ENCODE measurements at regions not wholly inside any gene's neighbourhood (a gene's known extent, or its start where the extent isn't known, plus 50 kb on each side); places are given as distances from the start of the nearest gene placed in this dataset.

DNA sequence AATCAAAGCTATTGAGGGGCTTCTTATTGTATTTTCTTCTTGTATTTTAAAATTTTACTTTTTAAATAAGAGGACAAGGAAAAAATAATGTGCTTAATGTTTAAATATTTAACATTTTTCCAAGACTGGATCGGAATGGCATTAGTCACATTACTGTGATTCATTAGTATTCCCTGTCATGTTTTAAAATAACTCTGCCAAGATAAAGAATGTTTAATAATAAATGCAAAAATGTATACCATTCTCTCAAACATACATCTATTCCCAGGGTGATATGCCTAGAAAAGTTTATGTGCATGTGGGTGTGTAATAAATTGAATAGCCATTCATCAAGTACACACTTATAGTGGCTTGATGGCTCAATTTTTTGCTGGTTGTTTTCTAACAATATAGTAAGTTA, 936.1 kb downstream of the PLOD2 start:
- H3K4me1 ChIP-seq (ENCODE audit: control insufficient read depth in 4 of 4, insufficient read depth in 4 of 4, low read length in 3 of 4): no peaks in the 10 kb centered on the region

DNA sequence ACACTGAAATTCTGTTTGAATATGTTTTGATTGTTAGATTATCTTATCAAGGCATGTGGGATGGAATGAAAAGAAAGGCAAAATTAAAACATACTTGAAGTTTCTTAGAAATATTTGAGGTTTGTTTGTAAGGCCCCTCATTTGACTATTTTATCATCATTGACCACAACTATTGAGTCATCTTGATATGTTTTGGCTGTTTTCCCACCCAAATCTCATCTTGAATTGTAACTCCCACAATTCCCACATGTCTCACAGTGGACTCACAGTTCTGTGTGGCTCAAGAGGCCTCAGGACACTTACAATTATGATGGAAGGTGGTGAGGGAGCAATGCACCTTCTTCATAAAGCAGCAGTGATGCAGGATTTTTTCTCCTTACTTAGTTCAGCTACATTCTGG, 917.1 kb downstream of the PLOD2 start:
- Histone ChIP-seq H3K27ac (ENCODE audit: low read depth in 1 of 2, low read length in 2 of 2) (no peak overlapping the region), H3K4me3 (ENCODE audit: low read depth in 1 of 3, low read length in 3 of 3) (no peak overlapping the region), H3K36me3 (ENCODE audit: control insufficient read depth in 4 of 4, insufficient read depth in 3 of 4, low read depth in 1 of 4, low read length in 3 of 4) (no peaks in the 10 kb centered on the region), H3K9ac (ENCODE audit: low read depth in 1 of 2, low read length in 2 of 2) (no peak overlapping the region), H3K27me3 (ENCODE audit: control insufficient read depth in 4 of 4, insufficient read depth in 4 of 4, low read length in 3 of 4) (no peaks in the 10 kb centered on the region), H3K9me3 (ENCODE audit: control insufficient read depth in 4 of 4, low read length in 3 of 4) (no peaks in the 10 kb centered on the region), H3K4me1 (ENCODE audit: control insufficient read depth in 4 of 4, insufficient read depth in 4 of 4, low read length in 3 of 4) (no peaks in the 10 kb centered on the region)
- no peak for DNase-seq (ENCODE audit: low spot score)
- TF ChIP-seq RAD21 (IDR thresholded peaks at IDR 0.05) (no peak), EGR1 (IDR thresholded peaks at IDR 0.05; ENCODE audit: low read depth in 2 of 2) (no peak), HNF4G (IDR thresholded peaks at IDR 0.05) (no peak), TAF1 (conservative IDR thresholded peaks at IDR 0.05) (no peak), NR2F2 (IDR thresholded peaks at IDR 0.05) (no peak), FOXA1 (IDR thresholded peaks at IDR 0.05) (no peak), MAX (IDR thresholded peaks at IDR 0.05) (no peak), FOXA2 (IDR thresholded peaks at IDR 0.05) (no peak), HNF4A (conservative IDR thresholded peaks at IDR 0.05) (no peak), JUND (IDR thresholded peaks at IDR 0.05) (no peak)
- TF ChIP-seq, protein P1, sequence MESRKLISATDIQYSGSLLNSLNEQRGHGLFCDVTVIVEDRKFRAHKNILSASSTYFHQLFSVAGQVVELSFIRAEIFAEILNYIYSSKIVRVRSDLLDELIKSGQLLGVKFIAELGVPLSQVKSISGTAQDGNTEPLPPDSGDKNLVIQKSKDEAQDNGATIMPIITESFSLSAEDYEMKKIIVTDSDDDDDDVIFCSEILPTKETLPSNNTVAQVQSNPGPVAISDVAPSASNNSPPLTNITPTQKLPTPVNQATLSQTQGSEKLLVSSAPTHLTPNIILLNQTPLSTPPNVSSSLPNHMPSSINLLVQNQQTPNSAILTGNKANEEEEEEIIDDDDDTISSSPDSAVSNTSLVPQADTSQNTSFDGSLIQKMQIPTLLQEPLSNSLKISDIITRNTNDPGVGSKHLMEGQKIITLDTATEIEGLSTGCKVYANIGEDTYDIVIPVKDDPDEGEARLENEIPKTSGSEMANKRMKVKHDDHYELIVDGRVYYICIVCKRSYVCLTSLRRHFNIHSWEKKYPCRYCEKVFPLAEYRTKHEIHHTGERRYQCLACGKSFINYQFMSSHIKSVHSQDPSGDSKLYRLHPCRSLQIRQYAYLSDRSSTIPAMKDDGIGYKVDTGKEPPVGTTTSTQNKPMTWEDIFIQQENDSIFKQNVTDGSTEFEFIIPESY (IDR thresholded peaks at IDR 0.05): no peak

More for the DNA sequence above, 936.1 kb downstream of the PLOD2 start:
- Histone ChIP-seq H3K9ac (ENCODE audit: low read depth in 1 of 2, low read length in 2 of 2) (no peak overlapping the region), H3K9me3 (ENCODE audit: control insufficient read depth in 4 of 4, low read length in 3 of 4) (no peaks in the 10 kb centered on the region), H3K36me3 (ENCODE audit: control insufficient read depth in 4 of 4, insufficient read depth in 3 of 4, low read depth in 1 of 4, low read length in 3 of 4) (no peaks in the 10 kb centered on the region), H3K27me3 (ENCODE audit: control insufficient read depth in 4 of 4, insufficient read depth in 4 of 4, low read length in 3 of 4) (no peaks in the 10 kb centered on the region), H3K27ac (ENCODE audit: low read depth in 1 of 2, low read length in 2 of 2) (no peak overlapping the region), H3K4me3 (ENCODE audit: low read depth in 1 of 3, low read length in 3 of 3) (no peak overlapping the region)
- no peak for DNase-seq (ENCODE audit: low spot score)
- WGBS: 89% methylated on average over 1 of the region's 1 CpG
- TF ChIP-seq, protein P1 (IDR thresholded peaks at IDR 0.05): no peak
- TF ChIP-seq MAX (IDR thresholded peaks at IDR 0.05): no peak
- TF ChIP-seq EGR1 (IDR thresholded peaks at IDR 0.05; ENCODE audit: low read depth in 2 of 2): no peak
- TF ChIP-seq REST (IDR thresholded peaks at IDR 0.05): no peak
- TF ChIP-seq NR2F2 (IDR thresholded peaks at IDR 0.05): no peak
- no peak for TF ChIP-seq GABPA (IDR thresholded peaks at IDR 0.05 in 1 of 2, conservative IDR thresholded peaks at IDR 0.05 in 1 of 2)
- no peak for TF ChIP-seq YY1 (IDR thresholded peaks at IDR 0.05)
